Kidney (tissue), 13 donors: ENCODE measurements at regions not wholly inside any gene's neighbourhood (a gene's known extent, or its start where the extent isn't known, plus 50 kb on each side); places are given as distances from the start of the nearest gene placed in this dataset.

Source experiments
- DNase-seq, 5 donors: peaks; one replicate each; pipeline ENCODE4 v3.0.0-alpha.2; 2013 to 2020
- FAIRE-seq: peaks from 2 replicates; lab custom pipeline; 2012; peaks lifted over from hg19 to GRCh38; lab: Jason Lieb, UNC
- H3K27ac ChIP-seq, 2 donors: one replicate each; pipeline ENCODE4 v1.7.0; 2013; ENCODE audit warnings: low read depth in 2 of 2, low read length in 2 of 2, inconsistent platforms in 1 of 2
- H3K27me3 ChIP-seq: one replicate; pipeline ENCODE4 v1.7.1; 2013; ENCODE audit warnings: low read length, inconsistent platforms; ENCODE audit not compliant: control insufficient read depth, insufficient read depth
- H3K36me3 ChIP-seq, 3 donors: one replicate each; pipeline versions ENCODE4 v1.7.0 to v1.7.1; 2013; ENCODE audit warnings: low read length in 3 of 3, control low read depth in 1 of 3, inconsistent platforms in 1 of 3; ENCODE audit not compliant: insufficient read depth in 3 of 3, control insufficient read depth in 2 of 3
- H3K4me1 ChIP-seq, 3 donors: one replicate each; pipeline versions ENCODE4 v1.7.0 to v1.7.1; 2013; ENCODE audit warnings: low read length in 3 of 3, inconsistent platforms in 1 of 3, low read depth in 1 of 3; ENCODE audit not compliant: control insufficient read depth in 2 of 3, insufficient read depth in 2 of 3
- H3K4me3 ChIP-seq, 3 donors: one replicate each; pipeline versions ENCODE4 v1.7.0 to v1.8.1; 2013; ENCODE audit warnings: low read length in 3 of 3, control low read depth in 1 of 3, inconsistent platforms in 1 of 3
- H3K9ac ChIP-seq, 3 donors: one replicate each; pipeline versions ENCODE4 v1.7.0 to v1.7.1; 2013; ENCODE audit warnings: low read length in 3 of 3, control low read depth in 1 of 3, inconsistent platforms in 1 of 3
- H3K9me3 ChIP-seq, 3 donors: one replicate each; pipeline versions ENCODE4 v1.7.0 to v1.7.1; 2013; ENCODE audit warnings: low read length in 3 of 3, control low read depth in 1 of 3, inconsistent platforms in 1 of 3; ENCODE audit not compliant: control insufficient read depth in 2 of 3, insufficient read depth in 1 of 3
- intact Hi-C: fragments of 100-400 bp; cut with DNase I; formaldehyde crosslinking; loops from one replicate; pipeline ENCODE4 v1.11.1; 2022
- TF ChIP-seq, protein P1 (sequence below): IDR thresholded peaks from 3 replicates; pipeline ENCODE4 v1.5.1; 2012; ENCODE audit warnings: mild to moderate bottlenecking, moderate library complexity, borderline replicate concordance; ENCODE audit not compliant: insufficient read depth; ENCODE audit errors: extremely low read depth
- donor health status: control.
- donor health status: control.
- donor health status: control.
- donor health status: control.
- donor health status: control.
- donor health status: DM: yes; HTN: yes; CAD: no.
- donor health status: Normal renal cell carcinoma (clear cell type).

DNA sequence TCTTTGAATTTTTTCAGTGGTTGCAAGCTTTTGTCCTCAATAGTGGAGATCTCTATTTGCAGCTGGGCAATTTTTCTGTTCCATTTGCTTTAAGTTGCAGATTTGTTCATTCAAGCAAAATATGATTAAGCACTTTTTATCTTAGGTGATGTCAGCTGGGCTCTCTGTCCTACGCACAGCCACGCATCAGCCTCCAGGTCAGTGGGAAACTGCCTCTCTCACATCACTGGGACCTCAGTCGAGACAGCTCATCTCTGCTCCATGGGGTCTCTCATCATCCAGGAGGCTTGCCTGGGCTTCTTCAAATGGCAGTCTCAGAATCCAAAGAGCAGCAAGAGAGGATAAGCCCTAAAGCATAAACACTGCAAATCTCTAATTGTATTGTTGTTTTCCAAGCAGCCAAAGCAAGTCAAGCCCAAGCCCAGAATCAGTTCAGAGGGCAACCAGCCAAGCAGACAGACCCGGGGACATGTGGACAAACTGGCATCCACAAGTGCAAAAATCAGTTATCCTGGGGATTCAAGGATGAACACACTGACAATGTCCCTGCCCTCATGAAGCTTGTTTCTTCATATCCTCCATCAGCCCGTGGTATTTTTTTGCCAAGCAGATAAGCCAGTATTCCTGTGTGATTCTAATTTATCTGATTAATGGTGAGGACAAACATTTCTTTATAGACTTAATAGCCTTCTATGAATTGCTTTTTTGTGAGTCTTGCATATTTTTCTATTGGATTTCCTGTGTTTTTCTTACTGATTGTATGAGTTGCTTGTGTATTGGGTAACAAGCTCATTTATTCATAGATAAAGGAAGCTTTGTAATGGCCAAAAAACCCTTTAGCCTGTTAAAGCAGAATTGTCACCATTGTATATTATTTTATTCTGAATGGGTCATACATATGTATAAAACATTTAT lies 262.5 kb downstream of the GXYLT1 start:
- no peak for FAIRE-seq
- TF ChIP-seq, protein P1, sequence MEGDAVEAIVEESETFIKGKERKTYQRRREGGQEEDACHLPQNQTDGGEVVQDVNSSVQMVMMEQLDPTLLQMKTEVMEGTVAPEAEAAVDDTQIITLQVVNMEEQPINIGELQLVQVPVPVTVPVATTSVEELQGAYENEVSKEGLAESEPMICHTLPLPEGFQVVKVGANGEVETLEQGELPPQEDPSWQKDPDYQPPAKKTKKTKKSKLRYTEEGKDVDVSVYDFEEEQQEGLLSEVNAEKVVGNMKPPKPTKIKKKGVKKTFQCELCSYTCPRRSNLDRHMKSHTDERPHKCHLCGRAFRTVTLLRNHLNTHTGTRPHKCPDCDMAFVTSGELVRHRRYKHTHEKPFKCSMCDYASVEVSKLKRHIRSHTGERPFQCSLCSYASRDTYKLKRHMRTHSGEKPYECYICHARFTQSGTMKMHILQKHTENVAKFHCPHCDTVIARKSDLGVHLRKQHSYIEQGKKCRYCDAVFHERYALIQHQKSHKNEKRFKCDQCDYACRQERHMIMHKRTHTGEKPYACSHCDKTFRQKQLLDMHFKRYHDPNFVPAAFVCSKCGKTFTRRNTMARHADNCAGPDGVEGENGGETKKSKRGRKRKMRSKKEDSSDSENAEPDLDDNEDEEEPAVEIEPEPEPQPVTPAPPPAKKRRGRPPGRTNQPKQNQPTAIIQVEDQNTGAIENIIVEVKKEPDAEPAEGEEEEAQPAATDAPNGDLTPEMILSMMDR, result no peak

DNA sequence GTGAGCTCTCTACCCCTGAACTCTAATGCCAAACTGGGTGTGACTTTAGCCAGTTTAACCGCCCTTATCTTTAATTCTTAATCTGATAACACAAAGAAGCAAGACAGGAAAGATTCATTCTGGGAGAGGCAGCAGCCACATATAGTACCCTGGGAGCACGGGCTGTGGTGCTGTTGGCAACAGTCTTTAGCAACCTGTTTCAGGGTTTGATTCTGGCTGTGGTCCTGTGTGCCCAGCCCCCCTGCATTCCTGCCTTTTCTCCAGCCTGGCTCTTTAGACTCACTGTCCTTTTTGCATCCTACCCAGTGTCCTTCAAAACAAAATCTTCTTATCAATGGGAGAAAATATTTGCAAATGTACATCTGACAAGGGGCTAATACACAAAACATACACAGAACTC lies 275.2 kb downstream of the GXYLT1 start:
- no peaks in the 10 kb centered on the region for H3K4me1 ChIP-seq
- intact Hi-C loops, result no loop called here
- no peak overlapping the region for H3K27ac ChIP-seq
- no peak for DNase-seq
- H3K36me3 ChIP-seq, result no peaks in the 10 kb centered on the region
- no peak overlapping the region for H3K9ac ChIP-seq
- TF ChIP-seq, protein P1, result no peak
- H3K4me3 ChIP-seq, result no peak overlapping the region
- no peak for FAIRE-seq
- no peaks in the 10 kb centered on the region for H3K9me3 ChIP-seq
- H3K27me3 ChIP-seq, result no peaks in the 10 kb centered on the region

More for the DNA sequence above, 262.5 kb downstream of the GXYLT1 start:
- DNase-seq, result no peak
- H3K27me3 ChIP-seq, result no peaks in the 10 kb centered on the region
- no peak overlapping the region for H3K27ac ChIP-seq
- no peak overlapping the region for H3K4me3 ChIP-seq
- no peaks in the 10 kb centered on the region for H3K4me1 ChIP-seq
- no peaks in the 10 kb centered on the region for H3K36me3 ChIP-seq
- intact Hi-C loops, result no loop called here
- H3K9ac ChIP-seq, result no peak overlapping the region
- no peaks in the 10 kb centered on the region for H3K9me3 ChIP-seq

DNA sequence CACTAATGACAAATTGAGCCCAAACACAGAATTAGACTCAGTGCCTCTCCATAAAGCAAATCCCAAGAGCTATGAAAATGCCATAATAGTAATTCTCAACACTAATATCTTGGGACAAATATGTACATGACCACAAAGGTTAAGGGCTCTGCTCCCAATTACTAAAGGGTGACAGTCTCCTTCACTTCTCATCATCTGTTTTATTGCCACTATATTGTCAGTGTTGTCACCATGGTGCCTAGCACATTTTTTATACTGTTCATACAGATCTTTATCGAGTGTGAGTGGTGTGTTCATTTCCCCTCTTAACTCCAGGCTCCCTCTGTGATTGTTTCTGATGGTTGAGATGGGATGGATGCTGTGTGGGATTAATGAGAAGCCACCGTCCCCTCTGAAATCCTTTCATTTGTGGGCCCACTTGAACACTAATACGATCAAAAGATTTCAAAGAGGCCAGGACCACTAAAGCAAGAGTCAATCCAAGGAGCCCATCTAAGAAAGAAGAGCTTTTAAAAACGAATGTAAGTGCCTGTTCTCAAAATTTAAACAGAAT lies 277.7 kb downstream of the GXYLT1 start:
- no peak for FAIRE-seq
- TF ChIP-seq, protein P1, result no peak
- Histone ChIP-seq H3K4me3 (no peak overlapping the region), H3K9ac (no peak overlapping the region), H3K27me3 (no peaks in the 10 kb centered on the region), H3K9me3 (no peaks in the 10 kb centered on the region), H3K27ac (no peak overlapping the region), H3K4me1 (no peaks in the 10 kb centered on the region), H3K36me3 (no peaks in the 10 kb centered on the region)
- intact Hi-C loops, result no loop called here
- DNase-seq, result no peak
